BJ (cell line): ENCODE measurements at regions not wholly inside any gene's neighbourhood (a gene's known extent, or its start where the extent isn't known, plus 50 kb on each side); places are given as distances from the start of the nearest gene placed in this dataset.

ENCODE experiments used
- CTCF ChIA-PET: fragments of 350-600 bp; formaldehyde crosslinking; extraction: SDS; loops from one replicate; lab custom pipeline; 2021; ENCODE audit warnings: antibody characterized with exemption, inconsistent platforms; lab: Yijun Ruan, JAX
- POLR2A ChIA-PET: fragments of 300-600 bp; sonication (Branson Sonifier 250); formaldehyde crosslinking; extraction: SDS; loops from one replicate; lab custom pipeline; 2021; ENCODE audit warnings: antibody characterized with exemption; lab: Charles Lee
- DNase-seq: peaks from one replicate; pipeline ENCODE4 v3.0.0-alpha.2; 2011; ENCODE audit warnings: low read depth
- H3K27me3 ChIP-seq: 2 replicates; pipeline ENCODE4 v1.6.0; 2011; ENCODE audit warnings: low read length; ENCODE audit not compliant: control insufficient read depth, insufficient read depth
- H3K36me3 ChIP-seq: 2 replicates; pipeline ENCODE4 v1.5.1; 2011; ENCODE audit warnings: low read length; ENCODE audit not compliant: control insufficient read depth, insufficient read depth
- H3K4me3 ChIP-seq: 2 replicates; pipeline ENCODE4 v1.5.1; 2011; ENCODE audit warnings: low read depth, mild to moderate bottlenecking, control low read depth, low read length
- TF ChIP-seq, protein P1 (sequence below): IDR thresholded peaks from 2 replicates; pipeline ENCODE4 v1.5.1; 2011; ENCODE audit warnings: low read depth, mild to moderate bottlenecking, control low read depth, inconsistent platforms, low read length, moderate library complexity; ENCODE audit not compliant: insufficient read depth

DNA sequence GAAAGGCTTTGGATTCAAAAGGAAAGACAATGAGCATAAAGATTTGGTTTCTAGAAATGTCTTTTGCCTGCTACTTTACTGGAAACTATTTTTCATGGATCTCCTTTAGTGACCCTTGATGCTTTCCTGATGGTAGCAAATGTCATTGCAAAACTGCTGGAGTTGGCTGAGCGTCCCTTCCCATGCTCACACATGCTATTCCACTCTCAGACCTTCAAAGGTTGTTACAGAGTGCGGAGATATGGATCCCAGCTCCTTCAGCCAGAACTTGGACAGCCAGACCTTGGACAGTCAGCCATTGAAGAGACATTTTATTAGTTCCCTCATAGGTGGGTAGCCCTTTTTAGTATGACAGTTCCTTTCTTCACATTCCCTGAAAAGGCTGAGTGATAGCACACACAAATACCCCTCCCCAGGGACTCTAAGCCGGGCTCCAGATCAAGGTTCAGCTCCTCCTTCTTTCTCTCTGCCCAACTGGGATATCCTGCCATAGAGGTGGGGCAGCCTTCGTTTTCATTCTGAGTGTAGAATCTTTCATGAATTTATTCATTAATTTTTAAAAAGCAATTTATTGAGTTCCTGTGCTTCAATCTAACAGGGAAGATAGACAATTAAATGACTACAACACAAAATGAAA is 153.3 kb upstream of the SLC44A1 start:
- Histone ChIP-seq H3K27me3 (no peaks in the 10 kb centered on the region), H3K36me3 (no peaks in the 10 kb centered on the region), H3K4me3 (no peak overlapping the region)
- CTCF ChIA-PET, result interaction anchor here (0.7 kb wide), 1 partner anchor 324 kb away, joined by 3 read pairs; no protein-coding TSS in a partner anchor
- POLR2A ChIA-PET, result no interaction called here
- no peak for DNase-seq
- TF ChIP-seq, protein P1, sequence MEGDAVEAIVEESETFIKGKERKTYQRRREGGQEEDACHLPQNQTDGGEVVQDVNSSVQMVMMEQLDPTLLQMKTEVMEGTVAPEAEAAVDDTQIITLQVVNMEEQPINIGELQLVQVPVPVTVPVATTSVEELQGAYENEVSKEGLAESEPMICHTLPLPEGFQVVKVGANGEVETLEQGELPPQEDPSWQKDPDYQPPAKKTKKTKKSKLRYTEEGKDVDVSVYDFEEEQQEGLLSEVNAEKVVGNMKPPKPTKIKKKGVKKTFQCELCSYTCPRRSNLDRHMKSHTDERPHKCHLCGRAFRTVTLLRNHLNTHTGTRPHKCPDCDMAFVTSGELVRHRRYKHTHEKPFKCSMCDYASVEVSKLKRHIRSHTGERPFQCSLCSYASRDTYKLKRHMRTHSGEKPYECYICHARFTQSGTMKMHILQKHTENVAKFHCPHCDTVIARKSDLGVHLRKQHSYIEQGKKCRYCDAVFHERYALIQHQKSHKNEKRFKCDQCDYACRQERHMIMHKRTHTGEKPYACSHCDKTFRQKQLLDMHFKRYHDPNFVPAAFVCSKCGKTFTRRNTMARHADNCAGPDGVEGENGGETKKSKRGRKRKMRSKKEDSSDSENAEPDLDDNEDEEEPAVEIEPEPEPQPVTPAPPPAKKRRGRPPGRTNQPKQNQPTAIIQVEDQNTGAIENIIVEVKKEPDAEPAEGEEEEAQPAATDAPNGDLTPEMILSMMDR, result no peak

DNA sequence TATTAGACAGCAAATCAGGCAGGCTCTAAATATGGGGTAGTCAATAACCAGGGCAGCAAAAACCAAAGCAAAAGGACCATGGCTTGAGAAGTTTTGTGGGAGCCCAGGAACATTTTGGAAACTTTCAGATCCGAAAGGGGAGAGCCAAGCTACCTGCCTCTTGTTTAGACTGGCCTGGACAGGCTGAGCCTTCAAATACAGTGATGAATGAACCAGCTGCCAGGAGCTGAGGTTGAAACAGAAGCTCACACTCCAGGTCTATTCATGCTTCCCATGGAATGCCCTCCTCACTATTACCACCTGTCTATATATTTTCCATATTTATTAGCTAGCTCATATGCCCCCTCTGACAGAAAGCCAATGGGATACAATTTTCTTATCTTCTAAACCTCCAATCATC is 150.8 kb upstream of the SLC44A1 start:
- Histone ChIP-seq H3K4me3 (no peak overlapping the region), H3K36me3 (no peaks in the 10 kb centered on the region), H3K27me3 (no peaks in the 10 kb centered on the region)
- ChIA-PET POLR2A (no interaction called here), CTCF (interaction anchor here (0.7 to 1.6 kb wide), 4 partner anchors 15 to 26 kb away, joined by 3 read pairs; no protein-coding TSS in a partner anchor)
- TF ChIP-seq, protein P1, result no peak
- DNase-seq, result no peak

GRCh38 chr9:105098370-105098769 is 146.1 kb upstream of the SLC44A1 start:
- no peak for DNase-seq
- Histone ChIP-seq H3K27me3 (no peaks in the 10 kb centered on the region), H3K36me3 (no peaks in the 10 kb centered on the region), H3K4me3 (no peak overlapping the region)
- TF ChIP-seq, protein P1, result no peak
- POLR2A ChIA-PET, result no interaction called here
- CTCF ChIA-PET, result no interaction called here

DNA sequence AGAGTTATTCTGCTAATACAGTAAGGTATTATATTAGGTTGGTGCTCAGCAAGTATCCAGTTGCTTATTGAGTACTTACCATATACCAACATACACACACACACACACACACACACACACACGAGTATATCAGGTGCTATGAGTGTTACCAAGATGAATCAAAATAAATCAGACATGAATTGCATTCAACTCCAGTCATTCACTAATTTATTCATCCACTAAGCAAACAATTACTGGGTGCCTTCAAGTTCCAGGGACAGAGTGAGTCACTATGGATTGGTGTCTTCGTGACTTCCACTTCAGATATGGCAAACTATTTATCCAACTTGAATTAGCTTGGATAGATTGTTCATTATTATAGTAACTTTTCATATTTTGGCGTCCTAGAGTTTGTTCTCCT is 140.7 kb upstream of the SLC44A1 start:
- TF ChIP-seq, protein P1, result no peak
- no peak overlapping the region for H3K4me3 ChIP-seq
- no peak for DNase-seq
- H3K27me3 ChIP-seq, result no peaks in the 10 kb centered on the region
- no peaks in the 10 kb centered on the region for H3K36me3 ChIP-seq
- ChIA-PET CTCF (no interaction called here), POLR2A (no interaction called here)

GRCh38 chr9:105114318-105114717 is 130.1 kb upstream of the SLC44A1 start:
- H3K27me3 ChIP-seq, result no peaks in the 10 kb centered on the region; the same call in 1 of the 2 replicates
- no peaks in the 10 kb centered on the region for H3K36me3 ChIP-seq
- H3K4me3 ChIP-seq, result no peak overlapping the region
- ChIA-PET CTCF (interaction anchor here (0.5 to 1.0 kb wide), 4 partner anchors 8 to 116 kb away, joined by 3 read pairs; no protein-coding TSS in a partner anchor), POLR2A (no interaction called here)
- TF ChIP-seq, protein P1, result no peak
- DNase-seq, result no peak
